Transverse colon (tissue), 4 donors: ENCODE measurements at regions not wholly inside any gene's neighbourhood (a gene's known extent, or its start where the extent isn't known, plus 50 kb on each side); places are given as distances from the start of the nearest gene placed in this dataset.

Experiments
- DNase-seq: peaks from one replicate; pipeline ENCODE4 v3.0.0-alpha.2; 2019
- H3K27ac ChIP-seq, 4 donors: fragments of 200-600 bp; sonication (generic); 2 replicates each; pipeline ENCODE4 v1.5.1; 2016 to 2018; ENCODE audit warnings: inconsistent platforms in 4 of 4
- H3K27me3 ChIP-seq: fragments of 200-600 bp; sonication (generic); 2 replicates; pipeline ENCODE4 v1.5.1; 2017; ENCODE audit warnings: inconsistent platforms
- H3K36me3 ChIP-seq, 4 donors: fragments of 200-600 bp; sonication (generic); 2 replicates each; pipeline ENCODE4 v1.5.1; 2017 to 2019; ENCODE audit warnings: inconsistent platforms in 4 of 4
- H3K4me1 ChIP-seq, 4 donors: fragments of 200-600 bp; sonication (generic); 2 replicates each; pipeline ENCODE4 v1.5.1; 2017 to 2020; ENCODE audit warnings: inconsistent platforms in 4 of 4
- H3K4me3 ChIP-seq, 4 donors: fragments of 200-600 bp; sonication (generic); 1 replicate in 1 of 4; 2 replicates in 3 of 4; pipeline versions ENCODE4 v1.5.1 to v1.6.1; 2017 to 2019; ENCODE audit warnings: inconsistent platforms in 4 of 4
- H3K9me3 ChIP-seq, 2 donors: fragments of 200-600 bp; sonication (generic); 2 replicates each; pipeline ENCODE4 v1.5.1; 2017 to 2019; ENCODE audit warnings: inconsistent platforms in 2 of 2
- EP300 ChIP-seq: sonication (generic); formaldehyde crosslinking; IDR thresholded peaks from one replicate; pipeline ENCODE4 v1.6.1; 2017; ENCODE audit warnings: antibody characterized with exemption, low read depth
- POLR2A ChIP-seq: fragments of 450-650 bp; IDR thresholded peaks from one replicate; pipeline ENCODE4 v1.6.1; 2016; ENCODE audit warnings: antibody characterized with exemption, mild to moderate bottlenecking, moderate library complexity
- POLR2AphosphoS5 ChIP-seq, 3 donors: sonication (generic); formaldehyde crosslinking; IDR thresholded peaks; one replicate each; pipeline ENCODE4 v1.6.1; 2016; ENCODE audit warnings: antibody characterized with exemption in 3 of 3
- WGBS, 2 donors: methylation state at CpG; one replicate each; pipeline ENCODE4 v1.1.5; 2018; ENCODE audit warnings: low coverage in 1 of 2; 5-methylcytosine and 5-hydroxymethylcytosine counted together
- in situ Hi-C, 4 donors: fragments of 200-750 bp; cut with MboI; loops; one replicate each; pipeline versions ENCODE4 v1.15.0 to v1.15.1; 2017; ENCODE audit warnings: low sequenced_read_pairs in 3 of 4, low pct_ligation_motif_present in 1 of 4, low pct_unique_long_range_greater_than_20kb in 1 of 4
- intact Hi-C: fragments of 100-400 bp; cut with DNase I; formaldehyde crosslinking; loops from one replicate; pipeline ENCODE4 v1.15.1; 2023; ENCODE audit warnings: low total_unique reads
- TF ChIP-seq, protein P1 (sequence below), 5 experiments: fragments of 200-600 bp in 3 of 5; fragments of 450-650 bp in 2 of 5; sonication (generic) in 3 of 5; IDR thresholded peaks; 1 replicate in 2 of 5; 2 replicates in 3 of 5; pipeline ENCODE4 v1.5.1; 2016 to 2017; ENCODE audit warnings: antibody characterized with exemption in 5 of 5, inconsistent platforms in 3 of 5, mild to moderate bottlenecking in 2 of 5, moderate library complexity in 1 of 5

DNA sequence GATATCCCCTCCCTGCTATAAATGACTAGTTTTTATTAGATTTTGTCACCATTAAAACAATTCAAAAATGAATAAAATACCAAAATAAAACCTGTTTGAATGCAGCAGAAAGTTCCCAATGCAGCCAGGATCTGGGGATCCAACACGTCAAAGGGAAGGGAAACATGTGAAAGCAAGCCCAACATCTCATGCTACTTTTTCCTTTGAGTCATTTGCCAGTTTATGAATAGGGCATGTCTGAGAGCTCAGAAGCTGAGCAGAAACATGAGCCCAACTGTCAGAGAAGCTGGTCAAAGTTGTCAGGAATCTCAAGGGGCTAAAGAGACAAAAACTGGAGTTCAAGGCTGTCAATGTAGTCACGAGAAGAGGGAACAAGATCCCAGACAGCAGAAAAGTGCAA, 526.4 kb downstream of the KLF5 start:
- intact Hi-C loops, result no loop called here
- TF ChIP-seq POLR2A (no peak), EP300 (no peak), POLR2AphosphoS5 (IDR thresholded peaks at IDR 0.05) (no peak)
- TF ChIP-seq, protein P1, sequence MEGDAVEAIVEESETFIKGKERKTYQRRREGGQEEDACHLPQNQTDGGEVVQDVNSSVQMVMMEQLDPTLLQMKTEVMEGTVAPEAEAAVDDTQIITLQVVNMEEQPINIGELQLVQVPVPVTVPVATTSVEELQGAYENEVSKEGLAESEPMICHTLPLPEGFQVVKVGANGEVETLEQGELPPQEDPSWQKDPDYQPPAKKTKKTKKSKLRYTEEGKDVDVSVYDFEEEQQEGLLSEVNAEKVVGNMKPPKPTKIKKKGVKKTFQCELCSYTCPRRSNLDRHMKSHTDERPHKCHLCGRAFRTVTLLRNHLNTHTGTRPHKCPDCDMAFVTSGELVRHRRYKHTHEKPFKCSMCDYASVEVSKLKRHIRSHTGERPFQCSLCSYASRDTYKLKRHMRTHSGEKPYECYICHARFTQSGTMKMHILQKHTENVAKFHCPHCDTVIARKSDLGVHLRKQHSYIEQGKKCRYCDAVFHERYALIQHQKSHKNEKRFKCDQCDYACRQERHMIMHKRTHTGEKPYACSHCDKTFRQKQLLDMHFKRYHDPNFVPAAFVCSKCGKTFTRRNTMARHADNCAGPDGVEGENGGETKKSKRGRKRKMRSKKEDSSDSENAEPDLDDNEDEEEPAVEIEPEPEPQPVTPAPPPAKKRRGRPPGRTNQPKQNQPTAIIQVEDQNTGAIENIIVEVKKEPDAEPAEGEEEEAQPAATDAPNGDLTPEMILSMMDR (IDR thresholded peaks at IDR 0.05), result no peak
- Histone ChIP-seq H3K27me3 (no peaks in the 10 kb centered on the region), H3K4me1 (no peaks in the 10 kb centered on the region), H3K4me3 (no peak overlapping the region), H3K9me3 (no peaks in the 10 kb centered on the region), H3K27ac (no peak overlapping the region), H3K36me3 (no peaks in the 10 kb centered on the region)
- 91 to 93% methylated on average over 2 of the region's 2 CpGs for WGBS, 2 donors
- no peak for DNase-seq
- in situ Hi-C loops, result no loop called here

DNA sequence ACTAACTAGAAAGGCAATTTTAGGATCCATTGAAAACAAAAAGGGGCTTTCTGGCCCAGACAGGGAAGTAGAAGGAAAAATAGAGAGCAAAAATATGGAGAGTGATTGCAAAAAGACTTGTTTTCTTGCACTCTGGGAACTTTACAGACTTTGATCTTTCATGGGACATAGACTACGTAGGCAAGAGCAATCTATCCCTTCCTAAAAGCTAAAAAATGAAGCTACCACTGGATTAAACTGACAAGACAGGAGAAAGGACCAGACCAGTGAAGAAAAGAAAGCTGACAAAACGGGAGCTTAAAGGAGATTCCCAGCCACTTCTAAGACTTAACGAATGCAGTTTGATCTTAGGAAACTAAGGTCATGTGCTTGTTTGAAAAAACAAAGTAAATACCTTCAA, 524.5 kb downstream of the KLF5 start:
- Histone ChIP-seq H3K36me3 (no peaks in the 10 kb centered on the region), H3K4me3 (no peak overlapping the region), H3K4me1 (no peaks in the 10 kb centered on the region), H3K9me3 (no peaks in the 10 kb centered on the region), H3K27me3 (no peaks in the 10 kb centered on the region), H3K27ac (no peak overlapping the region)
- intact Hi-C loops, result no loop called here
- no peak for DNase-seq
- 71 to 74% methylated on average over 3 of the region's 3 CpGs for WGBS, 2 donors
- no peak for TF ChIP-seq POLR2AphosphoS5 (IDR thresholded peaks at IDR 0.05)
- TF ChIP-seq POLR2A, result no peak
- no peak for TF ChIP-seq EP300
- TF ChIP-seq, protein P1 (IDR thresholded peaks at IDR 0.05), result no peak
- in situ Hi-C loops, result no loop called here

DNA sequence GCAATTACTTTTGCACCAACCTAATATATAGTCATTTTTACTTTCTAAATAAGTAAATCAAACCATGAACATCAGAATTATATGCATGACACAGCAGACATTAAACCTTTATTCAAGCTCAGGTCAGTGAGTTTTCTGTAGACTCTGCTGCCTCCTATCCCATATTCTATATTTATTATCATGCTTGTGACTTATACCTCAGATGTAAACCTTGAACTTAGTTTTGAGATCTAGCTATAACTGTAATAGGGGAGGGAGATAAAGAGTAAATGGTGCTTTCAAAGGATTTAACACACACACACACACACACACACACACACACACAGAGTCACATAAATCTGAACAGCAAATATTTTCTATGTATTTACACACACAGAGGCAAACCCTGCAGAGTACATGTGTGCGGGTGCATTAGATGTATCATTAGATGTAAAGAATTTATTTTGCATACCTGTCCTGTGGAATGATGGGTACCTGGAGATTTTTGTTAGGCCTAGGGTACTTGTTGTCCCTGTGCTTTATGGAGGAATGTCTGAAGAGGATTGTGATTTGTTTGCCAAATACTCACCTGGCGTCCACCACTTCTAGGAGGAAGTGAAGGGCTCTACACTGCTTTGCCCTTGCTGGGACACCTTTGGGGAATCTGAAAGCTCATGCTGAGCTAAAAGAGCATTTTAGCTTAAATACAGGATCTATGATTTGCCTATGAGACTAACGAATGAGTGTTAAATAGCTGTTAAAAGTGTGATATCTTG, 521.9 kb downstream of the KLF5 start:
- in situ Hi-C loops, result no loop called here
- no peak overlapping the region for H3K27ac ChIP-seq
- no peaks in the 10 kb centered on the region for H3K9me3 ChIP-seq
- TF ChIP-seq POLR2AphosphoS5 (IDR thresholded peaks at IDR 0.05) (no peak), EP300 (no peak), POLR2A (no peak)
- TF ChIP-seq, protein P1 (IDR thresholded peaks at IDR 0.05), result no peak
- no peaks in the 10 kb centered on the region for H3K36me3 ChIP-seq
- 83 to 88% methylated on average over 3 of the region's 3 CpGs for WGBS, 2 donors
- no peak for DNase-seq
- intact Hi-C loops, result no loop called here
- no peaks in the 10 kb centered on the region for H3K4me1 ChIP-seq
- H3K27me3 ChIP-seq, result no peaks in the 10 kb centered on the region
- no peak overlapping the region for H3K4me3 ChIP-seq

DNA sequence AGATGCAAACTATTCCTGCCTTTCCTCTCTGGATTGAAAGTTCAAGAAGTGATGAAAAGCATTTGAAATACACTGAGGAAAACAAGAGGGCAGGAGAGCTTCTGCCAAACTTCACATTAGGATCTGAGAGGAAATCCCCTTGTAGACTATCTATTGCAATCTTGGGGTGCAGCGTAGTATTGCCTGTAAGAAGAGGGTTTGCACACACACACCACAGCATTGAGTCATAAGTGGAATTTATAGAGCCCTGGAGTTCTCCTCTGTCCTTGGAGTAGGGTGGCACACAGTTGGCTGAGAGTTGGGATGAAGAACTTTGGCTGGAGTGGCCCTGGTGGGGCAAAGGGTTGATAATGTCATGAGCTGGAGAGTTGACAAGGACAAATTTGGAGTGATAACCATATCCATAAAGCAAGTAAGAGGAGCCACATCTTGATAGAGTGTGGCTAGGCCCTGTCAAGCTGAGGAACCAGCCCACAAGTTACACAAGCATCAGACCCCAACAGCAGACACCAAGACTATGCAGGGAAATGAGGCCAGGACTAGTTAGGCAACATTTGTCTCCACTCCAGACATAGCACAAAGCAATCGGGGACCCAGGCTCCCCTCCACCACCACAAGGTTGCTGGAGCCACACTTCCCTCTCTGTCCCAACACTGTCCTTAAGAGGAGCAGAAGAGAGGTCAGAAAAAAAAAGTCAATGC, 520.9 kb downstream of the KLF5 start:
- intact Hi-C loops, result no loop called here
- Histone ChIP-seq H3K4me3 (no peak overlapping the region), H3K27me3 (no peaks in the 10 kb centered on the region), H3K4me1 (no peaks in the 10 kb centered on the region), H3K9me3 (no peaks in the 10 kb centered on the region), H3K27ac (no peak overlapping the region), H3K36me3 (no peaks in the 10 kb centered on the region)
- 94% methylated on average over 2 of the region's 2 CpGs; no CpG with 5 or more reads in 1 of the 2 donors for WGBS, 2 donors
- in situ Hi-C loops, result no loop called here
- TF ChIP-seq, protein P1 (IDR thresholded peaks at IDR 0.05), result no peak
- TF ChIP-seq POLR2AphosphoS5 (IDR thresholded peaks at IDR 0.05) (no peak), POLR2A (no peak), EP300 (no peak)
- no peak for DNase-seq
